ENCODE measurements at regions not wholly inside any gene's neighbourhood (a gene's known extent, or its start where the extent isn't known, plus 50 kb on each side); places are given as distances from the start of the nearest gene placed in this dataset.
"Not testable (repeated sequence)": the region's sequence is repeated elsewhere in the genome, so short reads cannot be mapped to it uniquely, and the experiment has no call there.

GRCh38 chr11:29171360-29171950 lies 845.4 kb downstream of the KCNA4 start:
- TF ChIP-seq POLR2AphosphoS5 (IDR thresholded peaks at IDR 0.05; ENCODE audit: low read depth, low read length) (no peak), TAF1 (IDR thresholded peaks at IDR 0.05; ENCODE audit: borderline replicate concordance, low read depth, low read length) (no peak), POLR2A (IDR thresholded peaks at IDR 0.05; ENCODE audit: low read depth, low read length) (no peak)
- no peak for DNase-seq (ENCODE audit: insufficient read length)
- FAIRE-seq, result no peak

GRCh38 chr11:29166306-29166705 lies 850.5 kb downstream of the KCNA4 start:
- FAIRE-seq (no peak), DNase-seq (ENCODE audit: insufficient read length) (no peak)

GRCh38 chr11:29163231-29163630 lies 853.6 kb downstream of the KCNA4 start:
- TF ChIP-seq POLR2A (IDR thresholded peaks at IDR 0.05; ENCODE audit: low read depth, low read length), result no peak
- TF ChIP-seq POLR2AphosphoS5 (IDR thresholded peaks at IDR 0.05; ENCODE audit: low read depth, low read length), result no peak
- TF ChIP-seq TAF1 (IDR thresholded peaks at IDR 0.05; ENCODE audit: borderline replicate concordance, low read depth, low read length), result no peak
- FAIRE-seq (no peak), DNase-seq (ENCODE audit: insufficient read length) (no peak)

More at GRCh38 chr11:29166306-29166705, 850.5 kb downstream of the KCNA4 start:
- TF ChIP-seq POLR2AphosphoS5 (IDR thresholded peaks at IDR 0.05; ENCODE audit: low read depth, low read length), result no peak
- no peak for TF ChIP-seq POLR2A (IDR thresholded peaks at IDR 0.05; ENCODE audit: low read depth, low read length)
- no peak for TF ChIP-seq TAF1 (IDR thresholded peaks at IDR 0.05; ENCODE audit: borderline replicate concordance, low read depth, low read length)

DNA sequence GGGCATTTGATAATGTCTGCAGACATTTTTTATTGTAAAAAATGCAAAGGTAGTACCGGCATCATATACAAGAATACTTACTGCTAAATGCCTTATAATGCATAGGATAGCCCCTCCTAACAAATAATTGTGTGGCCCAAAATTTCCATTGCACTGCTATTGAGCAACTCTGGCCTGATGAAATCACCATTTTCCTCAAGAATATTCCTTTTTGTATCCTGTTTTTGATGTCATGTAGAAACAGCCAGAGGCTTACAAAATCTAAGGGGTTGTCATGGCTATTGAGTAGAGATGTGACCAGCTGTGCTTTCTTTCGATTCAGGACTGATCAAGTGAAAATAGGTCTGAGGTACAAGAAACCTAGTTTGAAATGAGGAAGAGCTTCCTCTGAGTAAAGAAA lies 854.3 kb downstream of the KCNA4 start:
- FAIRE-seq (no peak), DNase-seq (ENCODE audit: insufficient read length) (no peak)
- TF ChIP-seq TAF1 (IDR thresholded peaks at IDR 0.05; ENCODE audit: borderline replicate concordance, low read depth, low read length) (no peak), POLR2A (IDR thresholded peaks at IDR 0.05; ENCODE audit: low read depth, low read length) (no peak)

- no peak for TF ChIP-seq POLR2A (IDR thresholded peaks at IDR 0.05; ENCODE audit: low read depth, low read length)
- TF ChIP-seq POLR2AphosphoS5 (IDR thresholded peaks at IDR 0.05; ENCODE audit: low read depth, low read length), result no peak
- no peak for TF ChIP-seq TAF1 (IDR thresholded peaks at IDR 0.05; ENCODE audit: borderline replicate concordance, low read depth, low read length)
- DNase-seq (ENCODE audit: insufficient read length) (no peak), FAIRE-seq (no peak)
Measured at GRCh38 chr11:29161191-29161590, 855.6 kb downstream of the KCNA4 start.

GRCh38 chr11:29159552-29160465 lies 857.0 kb downstream of the KCNA4 start:
- DNase-seq (ENCODE audit: insufficient read length), result no peak
- TF ChIP-seq POLR2A (IDR thresholded peaks at IDR 0.05; ENCODE audit: low read depth, low read length) (no peak), TAF1 (IDR thresholded peaks at IDR 0.05; ENCODE audit: borderline replicate concordance, low read depth, low read length) (no peak), POLR2AphosphoS5 (IDR thresholded peaks at IDR 0.05; ENCODE audit: low read depth, low read length) (no peak)
- no peak for FAIRE-seq

- DNase-seq (ENCODE audit: insufficient read length) (no peak), FAIRE-seq (no peak)
- TF ChIP-seq POLR2AphosphoS5 (IDR thresholded peaks at IDR 0.05; ENCODE audit: low read depth, low read length) (no peak), POLR2A (IDR thresholded peaks at IDR 0.05; ENCODE audit: low read depth, low read length) (no peak), TAF1 (IDR thresholded peaks at IDR 0.05; ENCODE audit: borderline replicate concordance, low read depth, low read length) (no peak)
Measured at GRCh38 chr11:29153078-29153477, 863.8 kb downstream of the KCNA4 start.

DNA sequence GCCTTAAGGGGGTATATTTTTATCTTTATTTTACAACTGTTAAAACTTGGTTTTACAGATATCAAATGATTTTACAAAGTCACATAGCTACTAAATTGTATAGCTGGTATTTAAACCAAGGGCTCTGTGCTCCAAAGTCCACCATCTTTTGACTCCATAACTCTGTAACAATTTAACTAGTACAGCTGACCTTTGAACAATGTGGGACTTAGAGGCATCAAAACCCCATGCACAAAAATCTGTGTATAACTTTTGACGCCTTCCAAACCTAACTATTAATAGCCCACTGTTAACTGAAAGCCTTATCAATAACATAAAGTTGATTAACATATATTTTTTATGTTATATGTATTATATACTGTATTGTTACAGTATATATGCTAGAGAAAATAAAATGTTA lies 874.3 kb downstream of the KCNA4 start:
- not testable (repeated sequence) for DNase-seq (ENCODE audit: insufficient read length); FAIRE-seq

- DNase-seq (ENCODE audit: insufficient read length) (no peak), FAIRE-seq (no peak)
- TF ChIP-seq POLR2A (IDR thresholded peaks at IDR 0.05; ENCODE audit: low read depth, low read length), result no peak
- TF ChIP-seq POLR2AphosphoS5 (IDR thresholded peaks at IDR 0.05; ENCODE audit: low read depth, low read length), result no peak
- no peak for TF ChIP-seq TAF1 (IDR thresholded peaks at IDR 0.05; ENCODE audit: borderline replicate concordance, low read depth, low read length)
Measured at GRCh38 chr11:29135504-29135903, 881.3 kb downstream of the KCNA4 start.

- no peak for FAIRE-seq
- DNase-seq (ENCODE audit: insufficient read length), result no peak
- TF ChIP-seq POLR2AphosphoS5 (IDR thresholded peaks at IDR 0.05; ENCODE audit: low read depth, low read length) (no peak), POLR2A (IDR thresholded peaks at IDR 0.05; ENCODE audit: low read depth, low read length) (no peak), TAF1 (IDR thresholded peaks at IDR 0.05; ENCODE audit: borderline replicate concordance, low read depth, low read length) (no peak)
Measured at GRCh38 chr11:29131055-29131454, 885.8 kb downstream of the KCNA4 start.

DNA sequence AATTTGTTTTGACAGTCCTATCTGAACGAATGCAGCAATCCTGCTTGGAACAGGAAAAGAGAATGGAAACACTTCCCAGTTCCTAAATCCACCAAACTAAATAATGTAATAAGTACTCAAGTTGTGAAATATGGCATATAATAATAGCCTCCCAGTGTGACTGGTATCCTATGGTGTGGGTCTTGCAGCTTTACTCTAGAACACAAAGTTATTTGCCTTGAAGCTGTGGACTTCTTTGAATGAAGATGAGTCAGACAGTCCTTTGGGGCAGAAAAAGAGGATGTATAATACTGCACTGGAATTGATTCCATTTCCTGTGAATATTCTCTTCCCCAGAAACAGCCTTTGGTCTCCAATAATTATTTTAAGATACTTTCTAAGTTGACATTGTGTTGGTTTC lies 887.0 kb downstream of the KCNA4 start:
- FAIRE-seq, result no peak
- no peak for DNase-seq (ENCODE audit: insufficient read length)
- TF ChIP-seq TAF1 (IDR thresholded peaks at IDR 0.05; ENCODE audit: borderline replicate concordance, low read depth, low read length), result no peak
- no peak for TF ChIP-seq POLR2AphosphoS5 (IDR thresholded peaks at IDR 0.05; ENCODE audit: low read depth, low read length)
- no peak for TF ChIP-seq POLR2A (IDR thresholded peaks at IDR 0.05; ENCODE audit: low read depth, low read length)

DNA sequence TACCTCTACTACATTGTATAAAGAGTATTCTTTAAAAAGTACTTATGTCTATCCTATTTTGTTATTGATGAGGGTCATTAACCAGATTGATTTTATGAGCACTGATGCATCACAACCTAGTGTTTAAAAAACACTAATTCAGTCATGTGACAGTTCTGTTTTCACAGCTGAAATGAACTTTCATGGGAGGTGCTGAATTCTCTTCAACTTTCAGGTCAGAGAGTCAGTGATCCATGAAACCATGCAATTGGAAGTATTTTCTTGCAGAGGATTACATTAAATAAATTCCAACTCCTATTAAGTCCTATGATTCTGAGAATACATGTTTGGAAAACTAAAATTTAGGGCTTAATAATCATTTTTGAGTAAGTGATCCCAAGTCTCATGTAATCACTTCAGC lies 889.4 kb downstream of the KCNA4 start:
- TF ChIP-seq POLR2A (IDR thresholded peaks at IDR 0.05; ENCODE audit: low read depth, low read length) (no peak), TAF1 (IDR thresholded peaks at IDR 0.05; ENCODE audit: borderline replicate concordance, low read depth, low read length) (no peak), POLR2AphosphoS5 (IDR thresholded peaks at IDR 0.05; ENCODE audit: low read depth, low read length) (no peak)
- DNase-seq (ENCODE audit: insufficient read length) (no peak), FAIRE-seq (no peak)
